Tibial nerve (tissue), 4 donors: ENCODE measurements at regions not wholly inside any gene's neighbourhood (a gene's known extent, or its start where the extent isn't known, plus 50 kb on each side); places are given as distances from the start of the nearest gene placed in this dataset.
"Not testable (repeated sequence)": the region's sequence is repeated elsewhere in the genome, so short reads cannot be mapped to it uniquely, and the experiment has no call there.

Source experiments
- DNase-seq, 2 donors: peaks; one replicate each; pipeline ENCODE4 v3.0.0-alpha.2; 2019; ENCODE audit warnings: low spot score in 2 of 2
- H3K27ac ChIP-seq, 4 donors: fragments of 200-600 bp; sonication (generic) in 3 of 4; one replicate each; pipeline ENCODE4 v1.5.1; 2017 to 2019; ENCODE audit warnings: mild to moderate bottlenecking in 1 of 4
- H3K27me3 ChIP-seq, 2 donors: fragments of 200-600 bp; sonication (generic) in 1 of 2; one replicate each; pipeline versions ENCODE4 v1.5.1 to v1.6.0; 2017 to 2019
- H3K36me3 ChIP-seq, 3 donors: fragments of 200-600 bp; sonication (generic); one replicate each; pipeline ENCODE4 v1.5.1; 2018 to 2019
- H3K4me1 ChIP-seq, 4 donors: fragments of 200-600 bp; sonication (generic) in 3 of 4; one replicate each; pipeline ENCODE4 v1.5.1; 2017 to 2019
- H3K4me3 ChIP-seq, 4 donors: fragments of 200-600 bp; sonication (generic) in 3 of 4; one replicate each; pipeline ENCODE4 v1.5.1; 2017 to 2019; ENCODE audit warnings: mild to moderate bottlenecking in 1 of 4, moderate library complexity in 1 of 4
- H3K9me3 ChIP-seq, 4 donors: fragments of 200-600 bp; sonication (generic) in 3 of 4; one replicate each; pipeline ENCODE4 v1.5.1; 2017 to 2019
- EP300 ChIP-seq, 2 donors: sonication (generic); formaldehyde crosslinking; IDR thresholded peaks; one replicate each; pipeline ENCODE4 v1.6.1; 2017; ENCODE audit warnings: antibody characterized with exemption in 2 of 2, mild to moderate bottlenecking in 1 of 2
- POLR2A ChIP-seq, 2 donors: fragments of 450-650 bp; IDR thresholded peaks; one replicate each; pipeline ENCODE4 v1.6.1; 2017; ENCODE audit warnings: antibody characterized with exemption in 2 of 2, mild to moderate bottlenecking in 2 of 2, moderate library complexity in 2 of 2
- WGBS, 2 donors: methylation state at CpG; one replicate each; pipeline ENCODE4 v1.1.5; 2018; 5-methylcytosine and 5-hydroxymethylcytosine counted together
- TF ChIP-seq, protein P1 (sequence below), 5 experiments: fragments of 200-600 bp in 3 of 5; fragments of 450-650 bp in 2 of 5; sonication (generic) in 3 of 5; IDR thresholded peaks; one replicate each; pipeline ENCODE4 v1.5.1; 2016 to 2019; ENCODE audit warnings: antibody characterized with exemption in 5 of 5, mild to moderate bottlenecking in 3 of 5, moderate library complexity in 2 of 5

GRCh38 chr4:15197005-15197404 is 194.7 kb downstream of the CPEB2 start:
- Histone ChIP-seq H3K36me3 (no peaks in the 10 kb centered on the region), H3K9me3 (no peaks in the 10 kb centered on the region), H3K27ac (no peak overlapping the region), H3K4me1 (peaks cover 0 to 7% (median 2%) of the 10 kb centered on the region in 4 donors), H3K4me3 (no peak overlapping the region), H3K27me3 (no peaks in the 10 kb centered on the region)
- DNase-seq, result no peak
- WGBS, 2 donors, result 42 to 43% methylated on average over 4 of the region's 4 CpGs
- TF ChIP-seq POLR2A (IDR thresholded peaks at IDR 0.05) (no peak), EP300 (IDR thresholded peaks at IDR 0.05) (no peak)
- TF ChIP-seq, protein P1, sequence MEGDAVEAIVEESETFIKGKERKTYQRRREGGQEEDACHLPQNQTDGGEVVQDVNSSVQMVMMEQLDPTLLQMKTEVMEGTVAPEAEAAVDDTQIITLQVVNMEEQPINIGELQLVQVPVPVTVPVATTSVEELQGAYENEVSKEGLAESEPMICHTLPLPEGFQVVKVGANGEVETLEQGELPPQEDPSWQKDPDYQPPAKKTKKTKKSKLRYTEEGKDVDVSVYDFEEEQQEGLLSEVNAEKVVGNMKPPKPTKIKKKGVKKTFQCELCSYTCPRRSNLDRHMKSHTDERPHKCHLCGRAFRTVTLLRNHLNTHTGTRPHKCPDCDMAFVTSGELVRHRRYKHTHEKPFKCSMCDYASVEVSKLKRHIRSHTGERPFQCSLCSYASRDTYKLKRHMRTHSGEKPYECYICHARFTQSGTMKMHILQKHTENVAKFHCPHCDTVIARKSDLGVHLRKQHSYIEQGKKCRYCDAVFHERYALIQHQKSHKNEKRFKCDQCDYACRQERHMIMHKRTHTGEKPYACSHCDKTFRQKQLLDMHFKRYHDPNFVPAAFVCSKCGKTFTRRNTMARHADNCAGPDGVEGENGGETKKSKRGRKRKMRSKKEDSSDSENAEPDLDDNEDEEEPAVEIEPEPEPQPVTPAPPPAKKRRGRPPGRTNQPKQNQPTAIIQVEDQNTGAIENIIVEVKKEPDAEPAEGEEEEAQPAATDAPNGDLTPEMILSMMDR (IDR thresholded peaks at IDR 0.05), result peak in 1 of 5 experiments; percentile 17

DNA sequence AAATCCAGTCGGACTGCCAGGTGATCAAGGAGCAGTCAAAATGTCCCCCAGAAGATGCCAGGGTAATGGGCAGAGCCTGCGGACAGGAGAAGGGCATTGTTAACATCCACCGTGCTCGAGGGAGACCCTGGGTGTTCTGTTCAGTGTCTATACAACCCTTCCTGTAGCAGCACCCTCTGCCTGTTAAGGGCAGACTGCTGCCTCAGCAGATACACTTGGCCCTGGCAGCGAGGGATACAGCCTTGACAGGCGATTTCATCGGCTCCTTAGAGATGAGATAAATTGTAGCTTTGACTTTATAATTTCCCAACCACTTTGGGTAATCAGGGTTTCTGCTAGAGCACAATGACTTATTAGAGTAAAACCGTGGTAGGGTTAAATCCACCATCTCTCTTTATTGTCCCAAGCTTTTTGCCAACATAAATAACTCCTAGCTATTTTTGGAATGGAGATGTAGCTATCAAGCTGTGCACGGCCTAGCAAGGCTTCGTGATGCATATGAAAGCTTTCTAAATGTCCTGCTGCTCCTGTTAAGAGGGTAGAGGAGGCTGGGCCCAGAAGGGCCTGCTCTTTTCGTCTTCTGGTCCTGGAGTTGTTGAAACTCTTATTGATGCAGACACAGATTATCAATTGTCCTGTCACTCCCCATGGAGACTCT is 195.9 kb downstream of the CPEB2 start:
- no peaks in the 10 kb centered on the region for H3K27me3 ChIP-seq
- WGBS, 2 donors, result 42 to 48% methylated on average over 11 of the region's 11 CpGs
- H3K4me1 ChIP-seq, result peaks cover 0 to 7% (median 2%) of the 10 kb centered on the region in 4 donors
- DNase-seq, result no peak
- no peak overlapping the region for H3K4me3 ChIP-seq
- peak overlapping the region in 1 of 4 donors; percentile 11 for H3K27ac ChIP-seq
- no peaks in the 10 kb centered on the region for H3K36me3 ChIP-seq
- H3K9me3 ChIP-seq, result no peaks in the 10 kb centered on the region
- TF ChIP-seq EP300 (IDR thresholded peaks at IDR 0.05) (no peak), POLR2A (IDR thresholded peaks at IDR 0.05) (no peak)
- TF ChIP-seq, protein P1 (IDR thresholded peaks at IDR 0.05), result no peak

DNA sequence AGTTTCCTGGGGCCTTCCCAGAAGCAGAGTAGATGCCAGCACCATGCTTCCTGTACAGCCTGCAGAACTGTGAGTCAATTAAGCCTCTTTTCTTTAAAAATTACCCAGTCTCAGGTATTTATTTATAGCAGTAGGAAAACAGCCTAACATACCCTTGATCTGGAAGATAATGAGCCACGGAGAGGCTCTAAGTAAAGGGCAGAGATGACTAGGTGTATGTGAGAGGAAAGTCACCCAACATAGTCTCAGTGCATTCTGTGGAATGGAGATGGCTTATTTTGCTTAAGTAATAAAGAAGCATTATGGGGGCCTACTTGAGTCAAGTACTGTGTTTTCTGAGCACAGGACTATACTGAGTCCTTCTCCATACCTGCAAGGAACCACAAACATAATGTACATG is 199.5 kb downstream of the CPEB2 start:
- Histone ChIP-seq H3K27ac (no peak overlapping the region), H3K4me1 (peaks cover 0 to 7% (median 2%) of the 10 kb centered on the region in 4 donors), H3K27me3 (no peaks in the 10 kb centered on the region), H3K36me3 (no peaks in the 10 kb centered on the region), H3K4me3 (no peak overlapping the region), H3K9me3 (peaks cover 0 to 9% (median 2%) of the 10 kb centered on the region in 4 donors)
- WGBS, 2 donors, result 86 to 88% methylated on average over 1 of the region's 1 CpG
- no peak for TF ChIP-seq EP300 (IDR thresholded peaks at IDR 0.05)
- no peak for TF ChIP-seq POLR2A (IDR thresholded peaks at IDR 0.05)
- TF ChIP-seq, protein P1 (IDR thresholded peaks at IDR 0.05), result no peak
- DNase-seq, result no peak

DNA sequence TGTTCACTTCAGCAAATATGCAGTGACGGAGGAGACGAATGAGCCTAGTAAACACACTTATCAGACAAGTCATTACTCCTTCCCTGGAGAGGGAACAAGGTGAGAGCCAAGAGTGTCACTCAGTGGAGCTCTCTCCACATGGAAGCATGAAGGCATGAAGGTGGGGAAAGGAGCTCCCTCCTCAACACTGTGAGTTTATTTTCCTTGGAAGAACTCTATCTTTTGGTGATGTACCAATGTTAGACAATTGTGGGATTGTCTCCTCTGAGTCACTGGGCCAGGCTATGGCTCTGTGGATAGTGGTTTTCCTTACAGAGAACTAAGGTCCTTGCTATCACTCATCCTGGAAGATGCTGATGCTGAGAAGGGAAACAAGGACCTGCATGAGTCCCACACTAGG is 200.2 kb downstream of the CPEB2 start:
- TF ChIP-seq EP300 (IDR thresholded peaks at IDR 0.05) (no peak), POLR2A (IDR thresholded peaks at IDR 0.05) (no peak)
- TF ChIP-seq, protein P1 (IDR thresholded peaks at IDR 0.05), result no peak

DNA sequence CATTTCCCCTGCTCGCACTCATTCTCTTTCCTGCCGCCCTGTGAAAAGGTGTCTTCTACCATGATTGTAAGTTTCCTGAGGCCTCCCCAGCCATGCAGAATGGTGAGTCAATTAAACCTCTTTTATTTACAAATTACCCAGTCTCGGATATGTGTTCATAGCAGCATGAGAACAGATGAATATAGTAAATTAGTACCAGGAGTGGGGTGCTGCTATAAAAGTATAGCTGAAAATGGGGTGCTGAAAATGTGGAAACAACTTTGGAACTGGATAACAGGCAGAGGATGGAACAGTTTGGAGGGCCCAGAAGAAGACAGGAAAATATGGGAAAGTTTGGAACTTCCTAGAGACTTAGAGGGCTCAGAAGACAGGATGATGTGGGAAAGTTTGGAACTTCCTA is 204.2 kb downstream of the CPEB2 start:
- 78 to 87% methylated on average over 3 of the region's 3 CpGs for WGBS, 2 donors
- peaks cover 0 to 16% (median 2%) of the 10 kb centered on the region in 4 donors for H3K9me3 ChIP-seq
- not testable (repeated sequence) for H3K27me3 ChIP-seq, H3K36me3 ChIP-seq, H3K27ac ChIP-seq, H3K4me1 ChIP-seq, DNase-seq, H3K4me3 ChIP-seq

More for the DNA sequence above, 200.2 kb downstream of the CPEB2 start:
- no peak overlapping the region for H3K27ac ChIP-seq
- no peak for DNase-seq
- no peaks in the 10 kb centered on the region for H3K36me3 ChIP-seq
- WGBS, 2 donors, result 87 to 95% methylated on average over 2 of the region's 2 CpGs
- peaks cover 0 to 7% (median 2%) of the 10 kb centered on the region in 4 donors for H3K4me1 ChIP-seq
- peaks cover 0 to 16% (median 2%) of the 10 kb centered on the region in 4 donors for H3K9me3 ChIP-seq
- H3K4me3 ChIP-seq, result no peak overlapping the region
- H3K27me3 ChIP-seq, result no peaks in the 10 kb centered on the region
